PC-3 (cell line): ENCODE measurements at regions not wholly inside any gene's neighbourhood (a gene's known extent, or its start where the extent isn't known, plus 50 kb on each side); places are given as distances from the start of the nearest gene placed in this dataset.
A peak's percentile ranks its signal among the peaks of the same experiment; 100 is the strongest.

ENCODE experiments used
- ATAC-seq: fragments of 200-7000 bp; cut with Tn5 transposase; 2 replicates; pipeline ENCODE4 v1.9.1; 2020; ENCODE audit warnings: mild to moderate bottlenecking, moderate library complexity
- BruUV-seq: library from RNA; stranded (reverse); fragments of 400-500 nt; replicated peaks from 2 replicates; lab custom pipeline; 2021; lab: Mats Ljungman, UMichigan
- CTCF ChIA-PET: fragments of 300-600 bp; sonication (Branson Sonifier 250); formaldehyde crosslinking; loops from one replicate; lab custom pipeline; 2022; ENCODE audit warnings: antibody characterized with exemption; lab: Charles Lee
- POLR2A ChIA-PET: fragments of 300-600 bp; sonication (Branson Sonifier 250); formaldehyde crosslinking; loops from one replicate; lab custom pipeline; 2022; ENCODE audit warnings: antibody characterized with exemption; ENCODE audit not compliant: unreplicated experiment; lab: Charles Lee
- DNase-seq: peaks from one replicate; pipeline ENCODE4 v3.0.0-alpha.2; 2015
- H2AFZ ChIP-seq: fragments of 300-600 bp; sonication (generic); 2 replicates; pipeline ENCODE4 v1.6.0; 2016; ENCODE audit warnings: antibody characterized with exemption, low read length
- H3F3A ChIP-seq: fragments of 300-600 bp; sonication (generic); one replicate; pipeline ENCODE4 v1.6.0; 2017; ENCODE audit warnings: antibody characterized with exemption, low read length, control low read depth, mild to moderate bottlenecking; ENCODE audit not compliant: unreplicated experiment
- H3K27ac ChIP-seq: fragments of 300-600 bp; sonication (generic); 2 replicates; pipeline ENCODE4 v1.5.1; 2016; ENCODE audit warnings: mild to moderate bottlenecking, low read length
- H3K27me3 ChIP-seq: fragments of 300-600 bp; sonication (generic); 2 replicates; pipeline ENCODE4 v1.6.1; 2016; ENCODE audit warnings: low read length, mixed read lengths
- H3K36me3 ChIP-seq: fragments of 300-600 bp; sonication (generic); 2 replicates; pipeline ENCODE4 v1.6.1; 2016; ENCODE audit warnings: low read depth, mixed run types, low read length, mixed read lengths
- H3K4me1 ChIP-seq: fragments of 300-600 bp; sonication (generic); 2 replicates; pipeline ENCODE4 v1.5.1; 2016; ENCODE audit warnings: low read length; ENCODE audit not compliant: insufficient read depth
- H3K4me2 ChIP-seq: fragments of 300-600 bp; sonication (generic); 2 replicates; pipeline ENCODE4 v1.6.0; 2016; ENCODE audit warnings: low read length
- H3K4me3 ChIP-seq: fragments of 300-600 bp; sonication (generic); 2 replicates; pipeline ENCODE4 v1.5.1; 2016; ENCODE audit warnings: mild to moderate bottlenecking, low read length, mixed read lengths
- H3K79me2 ChIP-seq: fragments of 300-600 bp; sonication (generic); 2 replicates; pipeline ENCODE4 v1.6.1; 2017; ENCODE audit warnings: low read length, mixed read lengths
- H3K9ac ChIP-seq: fragments of 300-600 bp; sonication (generic); 2 replicates; pipeline ENCODE4 v1.6.0; 2016; ENCODE audit warnings: mild to moderate bottlenecking, low read length
- H3K9me2 ChIP-seq: fragments of 300-600 bp; sonication (generic); replicated peaks from 2 replicates; pipeline ENCODE4 v1.6.1; 2016; ENCODE audit warnings: mixed run types, low read length, mixed read lengths
- H3K9me3 ChIP-seq: fragments of 300-600 bp; sonication (generic); 2 replicates; pipeline ENCODE4 v1.6.1; 2016; ENCODE audit warnings: low read length, mixed read lengths
- H4K20me1 ChIP-seq: fragments of 300-600 bp; sonication (generic); 2 replicates; pipeline ENCODE4 v1.6.1; 2016; ENCODE audit warnings: low read length, mixed read lengths
- EZH2 ChIP-seq: fragments of 300-600 bp; sonication (generic); IDR thresholded peaks from one replicate; pipeline ENCODE4 v1.6.1; 2017; ENCODE audit warnings: antibody characterized with exemption, mild to moderate bottlenecking, low read length; ENCODE audit not compliant: unreplicated experiment
- EZH2phosphoT487 ChIP-seq: fragments of 300-600 bp; sonication (generic); IDR thresholded peaks from 2 replicates; pipeline ENCODE4 v1.6.1; 2018; ENCODE audit warnings: mild to moderate bottlenecking, antibody characterized with exemption, low read length, borderline replicate concordance
- intact Hi-C: fragments of 100-400 bp; cut with micrococcal nuclease; formaldehyde crosslinking; loops from 2 replicates; pipeline ENCODE4 v1.9.0; 2023
- TF ChIP-seq, protein P1 (sequence below): fragments of 300-600 bp; sonication (generic); conservative IDR thresholded peaks from 2 replicates; pipeline ENCODE4 v1.5.1; 2017; ENCODE audit warnings: antibody characterized with exemption, low read depth, mild to moderate bottlenecking, low read length

DNA sequence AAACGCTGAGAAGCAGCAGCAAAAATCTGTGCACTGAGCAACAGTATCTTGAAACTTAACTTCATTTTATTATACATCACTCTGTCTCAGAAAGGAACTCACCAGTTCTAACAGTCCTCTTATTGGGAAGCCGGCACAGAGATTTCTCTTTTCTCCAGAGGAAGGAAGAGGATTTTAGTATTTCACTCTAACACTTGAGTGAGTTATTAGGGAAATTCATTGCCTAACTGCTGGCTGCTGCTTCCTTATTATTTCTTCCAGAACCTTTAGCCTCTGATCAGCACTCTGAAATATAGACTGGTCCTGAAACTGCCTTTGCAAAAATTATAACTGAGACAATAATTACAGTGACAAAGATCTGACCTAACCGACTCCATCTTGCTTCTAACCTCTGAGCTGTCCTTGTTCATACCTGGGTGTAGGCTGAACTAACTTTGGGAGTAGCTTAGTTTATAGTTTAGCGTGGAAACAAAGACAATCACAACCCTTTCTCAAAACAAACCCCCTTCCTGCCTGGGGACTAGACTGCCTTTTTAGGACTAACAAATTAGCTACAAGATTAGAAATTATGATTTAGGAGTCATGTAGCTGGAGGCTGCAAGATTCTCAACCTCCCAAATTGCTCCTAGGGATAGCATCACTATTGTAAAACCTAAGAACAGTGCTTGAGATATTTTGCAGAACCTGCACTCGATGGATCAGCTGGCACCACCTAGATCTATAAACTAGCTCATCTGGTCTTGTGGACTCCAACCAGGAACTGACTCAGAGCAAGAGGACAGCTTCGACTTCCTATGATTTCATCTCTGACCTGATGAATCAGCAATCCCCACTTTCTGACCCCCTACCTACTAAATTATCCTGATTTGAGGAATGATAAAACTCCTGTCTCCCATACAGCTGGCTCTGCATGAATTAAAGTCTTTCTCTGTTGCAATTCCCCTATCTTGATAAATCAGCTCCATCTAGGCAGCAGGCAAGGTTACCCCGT, 117.5 kb downstream of the DYRK2 start:
- no peaks in the 10 kb centered on the region for H3K36me3 ChIP-seq
- H4K20me1 ChIP-seq: no peaks in the 10 kb centered on the region
- ChIA-PET CTCF (interaction anchor here (1.0 kb wide), 1 partner anchor 177 kb away, joined by 3 read pairs; no protein-coding TSS in a partner anchor), POLR2A (interaction anchor here (0.6 to 0.8 kb wide), 4 partner anchors 45 to 358 kb away, joined by 3 to 4 read pairs (median 4); no protein-coding TSS in a partner anchor)
- peaks cover 19% of the 10 kb centered on the region for H3K4me1 ChIP-seq
- H3K9me2 ChIP-seq: no peaks in the 10 kb centered on the region
- peak overlapping the region; percentile 68 for H3K4me2 ChIP-seq
- peak; percentile 97 for ATAC-seq
- no peaks in the 10 kb centered on the region for H3F3A ChIP-seq
- H3K27ac ChIP-seq: peak overlapping the region; percentile 81
- H3K27me3 ChIP-seq: no peaks in the 10 kb centered on the region
- BruUV-seq: TSS peak; percentile 58
- intact Hi-C loops: loop anchor here (2.0 to 5.0 kb wide), 4 partner anchors 45 to 146 kb away; no protein-coding TSS in a partner anchor
- H3K79me2 ChIP-seq: no peaks in the 10 kb centered on the region
- H3K9ac ChIP-seq: no peak overlapping the region
- no peak overlapping the region for H2AFZ ChIP-seq
- TF ChIP-seq EZH2 (no peak), EZH2phosphoT487 (no peak)
- TF ChIP-seq, protein P1, sequence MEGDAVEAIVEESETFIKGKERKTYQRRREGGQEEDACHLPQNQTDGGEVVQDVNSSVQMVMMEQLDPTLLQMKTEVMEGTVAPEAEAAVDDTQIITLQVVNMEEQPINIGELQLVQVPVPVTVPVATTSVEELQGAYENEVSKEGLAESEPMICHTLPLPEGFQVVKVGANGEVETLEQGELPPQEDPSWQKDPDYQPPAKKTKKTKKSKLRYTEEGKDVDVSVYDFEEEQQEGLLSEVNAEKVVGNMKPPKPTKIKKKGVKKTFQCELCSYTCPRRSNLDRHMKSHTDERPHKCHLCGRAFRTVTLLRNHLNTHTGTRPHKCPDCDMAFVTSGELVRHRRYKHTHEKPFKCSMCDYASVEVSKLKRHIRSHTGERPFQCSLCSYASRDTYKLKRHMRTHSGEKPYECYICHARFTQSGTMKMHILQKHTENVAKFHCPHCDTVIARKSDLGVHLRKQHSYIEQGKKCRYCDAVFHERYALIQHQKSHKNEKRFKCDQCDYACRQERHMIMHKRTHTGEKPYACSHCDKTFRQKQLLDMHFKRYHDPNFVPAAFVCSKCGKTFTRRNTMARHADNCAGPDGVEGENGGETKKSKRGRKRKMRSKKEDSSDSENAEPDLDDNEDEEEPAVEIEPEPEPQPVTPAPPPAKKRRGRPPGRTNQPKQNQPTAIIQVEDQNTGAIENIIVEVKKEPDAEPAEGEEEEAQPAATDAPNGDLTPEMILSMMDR: no peak
- H3K9me3 ChIP-seq: no peaks in the 10 kb centered on the region
- no peak overlapping the region for H3K4me3 ChIP-seq
- peak; percentile 94 for DNase-seq

DNA sequence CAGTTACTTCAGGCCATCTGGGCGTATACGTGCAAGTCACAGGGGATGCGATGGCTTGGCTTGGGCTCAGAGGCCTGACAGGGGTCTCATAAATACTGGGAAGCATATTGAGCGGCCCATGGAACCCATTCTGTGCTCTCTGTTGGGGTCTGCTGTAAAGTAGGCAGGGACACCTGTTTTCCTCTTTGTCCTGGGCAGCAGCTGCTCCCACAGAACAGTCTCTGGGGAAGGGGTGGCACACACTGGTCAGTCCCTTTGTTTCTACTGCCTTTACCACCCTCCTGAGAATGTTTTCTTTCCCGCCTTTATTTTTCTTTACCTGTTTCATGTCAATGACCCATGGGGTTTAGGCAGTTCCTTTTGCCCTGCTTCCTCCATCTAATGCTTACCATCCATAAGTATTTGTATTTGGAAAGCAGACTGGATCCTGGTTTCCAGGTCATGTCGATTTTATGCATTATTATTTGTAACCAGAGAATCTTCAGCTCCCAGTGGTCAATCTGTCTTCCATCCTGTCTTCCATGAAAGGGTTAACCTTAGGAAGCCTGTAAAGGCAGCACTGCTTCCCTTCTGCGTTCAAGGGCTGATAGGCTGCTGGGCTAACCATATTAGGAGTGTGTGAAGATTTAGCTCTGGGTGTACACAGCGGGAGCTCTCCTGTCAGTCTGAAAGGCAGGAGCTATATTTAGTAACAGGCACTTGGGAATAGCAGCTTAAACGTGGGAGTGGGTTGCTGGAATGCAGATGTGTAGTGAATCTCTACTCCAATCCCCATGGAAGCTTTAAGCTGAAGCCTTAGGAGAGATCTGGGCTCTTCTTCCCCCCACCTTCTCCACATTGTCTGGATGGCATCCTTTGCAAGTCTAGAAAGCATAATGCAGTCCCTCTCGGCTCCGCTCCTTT, 124.0 kb downstream of the DYRK2 start:
- no peak overlapping the region for H3K9ac ChIP-seq
- H3K36me3 ChIP-seq: no peaks in the 10 kb centered on the region
- no peaks in the 10 kb centered on the region for H4K20me1 ChIP-seq
- no peaks in the 10 kb centered on the region for H3K27me3 ChIP-seq
- intact Hi-C loops: no loop called here
- H3K79me2 ChIP-seq: no peaks in the 10 kb centered on the region
- H3K4me1 ChIP-seq: peaks cover 13% of the 10 kb centered on the region
- BruUV-seq: no TSS peak
- no peaks in the 10 kb centered on the region for H3K9me2 ChIP-seq
- no peak overlapping the region for H3K27ac ChIP-seq
- H3K4me3 ChIP-seq: no peak overlapping the region
- no peak for TF ChIP-seq EZH2phosphoT487
- no peak for TF ChIP-seq EZH2
- TF ChIP-seq, protein P1: no peak
- H3F3A ChIP-seq: no peaks in the 10 kb centered on the region
- CTCF ChIA-PET: no interaction called here
- no peak for ATAC-seq
- H3K9me3 ChIP-seq: no peaks in the 10 kb centered on the region
- DNase-seq: no peak
- H2AFZ ChIP-seq: no peak overlapping the region
- POLR2A ChIA-PET: interaction anchor here (0.6 kb wide), 1 partner anchor 17 kb away, joined by 3 read pairs; no protein-coding TSS in a partner anchor
- no peak overlapping the region for H3K4me2 ChIP-seq
